ENCODE measurements at regions not wholly inside any gene's neighbourhood (a gene's known extent, or its start where the extent isn't known, plus 50 kb on each side); places are given as distances from the start of the nearest gene placed in this dataset.

DNA sequence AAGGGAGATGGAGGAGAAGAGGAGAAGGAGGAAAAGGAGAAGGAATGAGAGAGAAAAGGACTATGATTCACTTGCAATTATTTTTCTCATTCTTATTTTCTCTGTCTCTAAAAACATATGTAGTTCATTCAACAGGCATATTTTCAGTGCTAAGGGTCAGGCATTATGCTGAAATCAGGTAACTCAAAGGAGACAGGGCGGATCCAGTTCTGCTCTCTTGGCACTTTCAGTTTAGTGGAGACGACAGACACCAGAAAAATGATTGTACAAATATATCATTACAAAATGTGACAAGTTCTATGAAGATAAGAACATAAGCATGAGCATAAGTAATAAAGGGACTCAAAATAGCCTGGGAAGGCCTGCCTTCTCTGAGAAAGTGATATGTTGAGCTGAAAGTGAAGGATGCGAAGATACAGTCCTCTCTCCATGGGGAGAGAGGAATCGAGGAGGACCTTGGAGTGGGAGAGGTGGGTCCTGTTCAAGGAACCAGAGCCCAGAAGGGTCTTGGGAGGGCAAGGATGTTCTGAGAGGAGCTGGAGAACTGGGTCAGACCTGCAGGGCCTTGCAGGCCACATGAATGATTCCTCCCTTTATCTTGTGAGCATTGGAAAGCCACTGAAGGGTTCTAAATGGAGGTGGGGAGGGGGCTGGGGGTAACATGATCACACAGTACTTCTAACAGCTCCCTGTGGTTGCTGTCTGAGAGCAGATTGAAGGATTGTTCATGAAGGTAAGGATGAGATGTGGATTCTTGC, 58.6 kb upstream of the TMEM17 start:
- no peak for DNase-seq

DNA sequence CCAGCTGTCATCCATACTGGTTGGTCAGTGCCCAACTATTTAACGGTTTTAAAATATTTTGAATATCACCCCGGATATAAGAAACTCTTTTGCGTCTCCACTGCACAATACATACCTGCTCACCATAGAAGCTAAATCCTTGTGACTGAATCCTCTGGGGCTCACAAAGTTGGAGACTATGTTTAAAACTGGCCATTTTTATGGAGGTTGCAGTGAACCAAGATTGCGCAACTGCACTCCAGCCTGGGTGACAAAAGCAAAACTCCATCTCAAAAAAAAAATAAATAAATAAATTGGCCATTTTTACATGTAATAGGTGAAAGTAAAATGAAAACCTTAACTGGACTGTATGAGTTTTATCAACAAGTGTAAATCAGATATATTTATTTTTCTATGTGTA, 55.6 kb upstream of the TMEM17 start:
- DNase-seq, result no peak

DNA sequence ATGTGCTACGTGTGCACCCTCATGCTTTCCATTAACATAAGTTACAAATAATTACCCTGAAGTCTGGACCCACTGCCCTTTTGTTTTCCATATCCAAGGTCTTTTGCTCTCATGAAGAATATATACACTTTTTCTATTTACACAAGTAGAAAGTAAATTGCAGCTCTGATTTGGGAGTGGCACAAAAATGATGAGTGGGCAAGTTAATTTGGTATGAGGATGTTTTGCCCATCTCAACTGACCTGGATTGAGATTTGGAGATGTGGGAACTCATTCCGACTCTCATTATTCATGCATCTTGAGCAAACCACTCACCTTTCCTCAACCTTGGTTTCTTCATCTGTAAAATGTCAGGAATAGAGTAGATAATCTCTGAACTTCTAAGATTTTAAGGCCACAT, 53.6 kb upstream of the TMEM17 start:
- DNase-seq, result no peak

DNA sequence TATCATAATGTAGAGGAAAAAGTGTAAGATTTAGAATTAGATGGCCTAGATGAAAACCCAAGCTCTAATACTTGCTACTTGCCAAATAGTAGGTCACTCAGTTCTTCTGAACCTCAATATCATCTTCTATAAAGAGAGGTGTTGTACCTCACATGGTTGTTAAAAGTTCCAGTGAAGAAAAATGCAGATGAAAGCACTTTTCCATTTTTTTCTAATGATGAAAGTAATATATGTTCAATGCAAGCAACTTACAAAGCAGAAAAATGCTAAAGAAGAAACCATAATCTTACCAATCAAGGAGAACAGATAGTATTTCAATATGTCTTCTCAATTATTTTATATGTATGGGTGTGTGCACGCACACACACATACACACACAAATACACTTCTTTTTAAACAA, 52.7 kb upstream of the TMEM17 start:
- DNase-seq, result no peak

DNA sequence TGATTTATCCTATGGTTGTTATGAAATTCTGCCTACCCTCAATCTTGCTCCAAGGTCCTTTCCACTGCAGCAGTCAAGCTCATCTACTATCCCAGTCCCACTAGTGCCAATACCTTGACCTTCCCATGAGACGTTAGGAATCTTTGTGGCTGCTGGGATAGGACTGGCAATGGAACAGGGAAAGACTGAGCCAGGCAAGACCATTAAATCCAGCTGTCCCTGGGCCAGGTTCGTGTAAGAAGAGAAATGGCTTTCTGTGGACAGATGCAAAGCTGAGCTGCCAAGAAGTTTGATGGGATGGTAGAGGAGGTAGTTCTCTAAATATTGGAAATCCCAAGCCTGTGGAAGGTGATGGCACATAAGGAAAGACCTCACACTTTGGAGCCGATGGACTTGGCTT, 50.1 kb upstream of the TMEM17 start:
- DNase-seq, result no peak
